Bronchial epithelial cell (primary cell): ENCODE measurements at regions not wholly inside any gene's neighbourhood (a gene's known extent, or its start where the extent isn't known, plus 50 kb on each side); places are given as distances from the start of the nearest gene placed in this dataset.

Source experiments
- DNase-seq: peaks from one replicate; pipeline ENCODE4 v3.0.0-alpha.2; 2010; ENCODE audit warnings: low read depth
- FAIRE-seq: peaks from 2 replicates; lab custom pipeline; 2011; peaks lifted over from hg19 to GRCh38; lab: Jason Lieb, UNC
- H3K27me3 ChIP-seq: 2 replicates; pipeline ENCODE4 v1.5.1; 2011; ENCODE audit warnings: low read length; ENCODE audit not compliant: control insufficient read depth, insufficient read depth
- H3K36me3 ChIP-seq: 2 replicates; pipeline ENCODE4 v1.5.1; 2011; ENCODE audit warnings: low read length; ENCODE audit not compliant: control insufficient read depth, insufficient read depth
- H3K4me3 ChIP-seq: 2 replicates; pipeline ENCODE4 v1.5.1; 2011; ENCODE audit warnings: mild to moderate bottlenecking, low read depth, low read length, control low read depth
- CTCF ChIP-seq: IDR thresholded peaks from 2 replicates; pipeline ENCODE4 v1.5.1; 2011; ENCODE audit warnings: mild to moderate bottlenecking, moderate library complexity, low read length, control low read depth, inconsistent platforms; ENCODE audit not compliant: insufficient read depth, severe bottlenecking

GRCh38 chr3:22617372-22617771 lies 585.8 kb upstream of the UBE2E2 start:
- no peak for DNase-seq
- no peaks in the 10 kb centered on the region for H3K36me3 ChIP-seq
- no peak for TF ChIP-seq CTCF
- no peaks in the 10 kb centered on the region for H3K27me3 ChIP-seq
- no peak for FAIRE-seq
- no peak overlapping the region for H3K4me3 ChIP-seq

GRCh38 chr3:22620498-22620897 lies 582.6 kb upstream of the UBE2E2 start:
- no peak for TF ChIP-seq CTCF
- FAIRE-seq (no peak), DNase-seq (no peak)
- Histone ChIP-seq H3K36me3 (no peaks in the 10 kb centered on the region), H3K27me3 (no peaks in the 10 kb centered on the region), H3K4me3 (no peak overlapping the region)

- no peak for DNase-seq
- H3K36me3 ChIP-seq: no peaks in the 10 kb centered on the region
- H3K4me3 ChIP-seq: no peak overlapping the region
- H3K27me3 ChIP-seq: no peaks in the 10 kb centered on the region
- FAIRE-seq: no peak
- TF ChIP-seq CTCF: no peak
Measured at GRCh38 chr3:22621205-22621809, 581.8 kb upstream of the UBE2E2 start.

GRCh38 chr3:22627993-22628499 lies 575.1 kb upstream of the UBE2E2 start:
- H3K36me3 ChIP-seq: no peaks in the 10 kb centered on the region
- no peak for FAIRE-seq
- H3K4me3 ChIP-seq: no peak overlapping the region
- H3K27me3 ChIP-seq: no peaks in the 10 kb centered on the region
- DNase-seq: no peak
- no peak for TF ChIP-seq CTCF

- Histone ChIP-seq H3K27me3 (no peaks in the 10 kb centered on the region), H3K4me3 (no peak overlapping the region), H3K36me3 (no peaks in the 10 kb centered on the region)
- DNase-seq: no peak
- no peak for FAIRE-seq
- TF ChIP-seq CTCF: no peak
Measured at GRCh38 chr3:22632536-22632935, 570.6 kb upstream of the UBE2E2 start.

- FAIRE-seq: no peak
- no peak for TF ChIP-seq CTCF
- no peak overlapping the region for H3K4me3 ChIP-seq
Measured at GRCh38 chr3:22634433-22634832, 568.7 kb upstream of the UBE2E2 start.

More at GRCh38 chr3:22634433-22634832, 568.7 kb upstream of the UBE2E2 start:
- H3K27me3 ChIP-seq: no peaks in the 10 kb centered on the region
- H3K36me3 ChIP-seq: no peaks in the 10 kb centered on the region
- DNase-seq: no peak
